CD4-positive, alpha-beta T cell treated with Interleukin-6 for 4 hours (primary cell): ENCODE measurements at regions not wholly inside any gene's neighbourhood (a gene's known extent, or its start where the extent isn't known, plus 50 kb on each side); places are given as distances from the start of the nearest gene placed in this dataset.

Experiments used
- DNase-seq: peaks from one replicate; pipeline ENCODE4 v3.0.0-alpha.2; 2020; ENCODE audit warnings: mixed read lengths

- no peak for DNase-seq
Measured at GRCh38 chr12:115451780-115452736, 768.1 kb upstream of the TBX3 start.

GRCh38 chr12:115451151-115451779 lies 767.3 kb upstream of the TBX3 start:
- no peak for DNase-seq

- DNase-seq = no peak
Measured at GRCh38 chr12:115450710-115451109, 766.7 kb upstream of the TBX3 start.

- no peak for DNase-seq
Measured at GRCh38 chr12:115450017-115450416, 766.0 kb upstream of the TBX3 start.

GRCh38 chr12:115449526-115449925 lies 765.6 kb upstream of the TBX3 start:
- no peak for DNase-seq

GRCh38 chr12:115444346-115444745 lies 760.4 kb upstream of the TBX3 start:
- no peak for DNase-seq

- no peak for DNase-seq
Measured at GRCh38 chr12:115443351-115443938, 759.5 kb upstream of the TBX3 start.

GRCh38 chr12:115440438-115440837 lies 756.5 kb upstream of the TBX3 start:
- DNase-seq = no peak

GRCh38 chr12:115439008-115439601 lies 755.1 kb upstream of the TBX3 start:
- no peak for DNase-seq

GRCh38 chr12:115438314-115438713 lies 754.3 kb upstream of the TBX3 start:
- no peak for DNase-seq

GRCh38 chr12:115437061-115437567 lies 753.1 kb upstream of the TBX3 start:
- DNase-seq = no peak

- no peak for DNase-seq
Measured at GRCh38 chr12:115433014-115433634, 749.1 kb upstream of the TBX3 start.

- DNase-seq = no peak
Measured at GRCh38 chr12:115430636-115431035, 746.7 kb upstream of the TBX3 start.

- DNase-seq = no peak
Measured at GRCh38 chr12:115426732-115427131, 742.8 kb upstream of the TBX3 start.

- DNase-seq = no peak
Measured at GRCh38 chr12:115424003-115424402, 740.0 kb upstream of the TBX3 start.

GRCh38 chr12:115423546-115423987 lies 739.6 kb upstream of the TBX3 start:
- no peak for DNase-seq

GRCh38 chr12:115422845-115423545 lies 739.0 kb upstream of the TBX3 start:
- DNase-seq = no peak

- no peak for DNase-seq
Measured at GRCh38 chr12:115421796-115422709, 738.1 kb upstream of the TBX3 start.

GRCh38 chr12:115421350-115421749 lies 737.4 kb upstream of the TBX3 start:
- no peak for DNase-seq

- no peak for DNase-seq
Measured at GRCh38 chr12:115419145-115419646, 735.2 kb upstream of the TBX3 start.

- DNase-seq = no peak
Measured at GRCh38 chr12:115417610-115418009, 733.6 kb upstream of the TBX3 start.
